ENCODE measurements at regions not wholly inside any gene's neighbourhood (a gene's known extent, or its start where the extent isn't known, plus 50 kb on each side); places are given as distances from the start of the nearest gene placed in this dataset.

- no peak overlapping the region for H3K4me3 ChIP-seq (ENCODE audit: low read length)
- no peak for ATAC-seq
- peaks cover 0 to 4% (median 0%) of the 10 kb centered on the region in 7 donors for H3K4me1 Mint-ChIP-seq
- no peak overlapping the region for H3K27ac Mint-ChIP-seq
- CTCF ChIA-PET, result no interaction called here
- POLR2A ChIA-PET, result no interaction called here
- no peak overlapping the region for H3K27ac ChIP-seq (ENCODE audit: low read depth, low read length)
- no peaks in the 10 kb centered on the region for H3K27me3 ChIP-seq (ENCODE audit: control insufficient read depth in 2 of 2, insufficient read depth in 2 of 2, low read length in 2 of 2)
- peaks cover 0 to 5% (median 0%) of the 10 kb centered on the region in 5 donors for H3K36me3 Mint-ChIP-seq
- H3K4me3 Mint-ChIP-seq, result no peak overlapping the region
- no peak for DNase-seq
- intact Hi-C loops (cut with micrococcal nuclease), result no loop called here
- H3K27me3 Mint-ChIP-seq, result peaks cover 4 to 56% (median 40%) of the 10 kb centered on the region in 5 donors
- peaks cover 0 to 3% (median 0%) of the 10 kb centered on the region in 11 donors for H3K9me3 Mint-ChIP-seq
- H3K36me3 ChIP-seq (ENCODE audit: control insufficient read depth in 2 of 3, insufficient read depth in 3 of 3, low read length in 3 of 3), result no peaks in the 10 kb centered on the region
- H3K9me3 ChIP-seq (ENCODE audit: control insufficient read depth in 2 of 3, low read length in 3 of 3), result no peaks in the 10 kb centered on the region
- no peaks in the 10 kb centered on the region for H3K4me1 ChIP-seq (ENCODE audit: control insufficient read depth in 2 of 2, insufficient read depth in 2 of 2, low read length in 2 of 2)
These were observed 134.7 kb downstream of the RBFOX3 start for GRCh38 chr17:79476074-79476652.

DNA sequence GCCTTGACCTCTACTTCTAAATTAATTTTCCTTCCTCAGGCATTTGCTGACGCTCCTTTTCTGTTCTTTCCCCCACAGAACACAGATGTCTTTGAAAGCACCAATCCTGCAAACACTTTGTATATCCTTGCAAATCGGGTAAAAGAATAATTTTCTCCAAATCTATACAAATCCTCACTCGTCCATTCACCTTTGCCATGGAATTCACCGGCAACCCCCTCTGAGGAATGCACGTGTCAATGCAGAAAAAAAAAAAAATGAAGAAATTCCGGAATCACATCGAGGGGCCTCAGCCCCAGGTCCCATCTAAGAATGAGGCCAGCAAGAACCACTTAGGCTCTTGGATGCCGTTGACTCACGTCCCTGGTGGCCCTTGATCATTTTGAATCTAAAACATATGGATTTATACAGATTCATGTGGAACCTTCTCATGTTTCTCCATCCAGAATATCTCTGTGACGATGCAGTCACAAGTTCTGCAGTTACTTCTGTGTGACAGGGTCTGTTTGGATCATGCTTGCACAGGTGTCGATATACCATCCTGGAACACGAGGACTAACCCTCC lies 136.9 kb downstream of the RBFOX3 start:
- ChIA-PET CTCF (no interaction called here), POLR2A (no interaction called here)
- Histone ChIP-seq H3K36me3 (ENCODE audit: control insufficient read depth in 2 of 3, insufficient read depth in 3 of 3, low read length in 3 of 3) (no peaks in the 10 kb centered on the region), H3K9me3 (ENCODE audit: control insufficient read depth in 2 of 3, low read length in 3 of 3) (no peaks in the 10 kb centered on the region), H3K4me3 (ENCODE audit: low read length) (no peak overlapping the region), H3K4me1 (ENCODE audit: control insufficient read depth in 2 of 2, insufficient read depth in 2 of 2, low read length in 2 of 2) (no peaks in the 10 kb centered on the region), H3K27ac (ENCODE audit: low read depth, low read length) (no peak overlapping the region), H3K27me3 (ENCODE audit: control insufficient read depth in 2 of 2, insufficient read depth in 2 of 2, low read length in 2 of 2) (no peaks in the 10 kb centered on the region)
- intact Hi-C loops (cut with micrococcal nuclease), result no loop called here
- Mint-ChIP-seq H3K36me3 (peaks cover 0 to 5% (median 0%) of the 10 kb centered on the region in 5 donors), H3K27me3 (peaks cover 4 to 42% (median 31%) of the 10 kb centered on the region in 5 donors), H3K4me3 (no peak overlapping the region), H3K27ac (no peak overlapping the region), H3K4me1 (peaks cover 0 to 4% (median 0%) of the 10 kb centered on the region in 7 donors), H3K9me3 (peaks cover 0 to 3% (median 0%) of the 10 kb centered on the region in 11 donors)
- ATAC-seq (no peak), DNase-seq (no peak)

- POLR2A ChIA-PET, result no interaction called here
- intact Hi-C loops (cut with micrococcal nuclease), result no loop called here
These were observed 137.6 kb downstream of the RBFOX3 start for GRCh38 chr17:79473111-79473875.

GRCh38 chr17:79470754-79471153 lies 140.1 kb downstream of the RBFOX3 start:
- peaks cover 0 to 1% (median 0%) of the 10 kb centered on the region in 11 donors for H3K9me3 Mint-ChIP-seq
- intact Hi-C loops (cut with micrococcal nuclease), result no loop called here
- peaks cover 0 to 5% (median 0%) of the 10 kb centered on the region in 5 donors for H3K36me3 Mint-ChIP-seq
- H3K27me3 ChIP-seq (ENCODE audit: control insufficient read depth in 2 of 2, insufficient read depth in 2 of 2, low read length in 2 of 2), result peaks cover 0 to 3% of the 10 kb centered on the region in 2 donors
- no peak overlapping the region for H3K4me3 Mint-ChIP-seq
- peaks cover 0 to 4% (median 0%) of the 10 kb centered on the region in 7 donors for H3K4me1 Mint-ChIP-seq
- H3K27ac ChIP-seq (ENCODE audit: low read depth, low read length), result no peak overlapping the region
- no peak overlapping the region for H3K4me3 ChIP-seq (ENCODE audit: low read length)
- no peaks in the 10 kb centered on the region for H3K9me3 ChIP-seq (ENCODE audit: control insufficient read depth in 2 of 3, low read length in 3 of 3)
- ATAC-seq (no peak), DNase-seq (no peak)
- CTCF ChIA-PET, result no interaction called here
- POLR2A ChIA-PET, result no interaction called here
- H3K4me1 ChIP-seq (ENCODE audit: control insufficient read depth in 2 of 2, insufficient read depth in 2 of 2, low read length in 2 of 2), result no peaks in the 10 kb centered on the region
- no peak overlapping the region for H3K27ac Mint-ChIP-seq
- peaks cover 0 to 41% (median 22%) of the 10 kb centered on the region in 5 donors for H3K27me3 Mint-ChIP-seq
- H3K36me3 ChIP-seq (ENCODE audit: control insufficient read depth in 2 of 3, insufficient read depth in 3 of 3, low read length in 3 of 3), result no peaks in the 10 kb centered on the region

More at GRCh38 chr17:79473111-79473875, 137.6 kb downstream of the RBFOX3 start:
- CTCF ChIA-PET, result no interaction called here
- H3K27ac Mint-ChIP-seq, result no peak overlapping the region
- DNase-seq (no peak), ATAC-seq (no peak)
- peaks cover 0 to under 1% of the 10 kb centered on the region in 2 donors for H3K27me3 ChIP-seq (ENCODE audit: control insufficient read depth in 2 of 2, insufficient read depth in 2 of 2, low read length in 2 of 2)
- no peak overlapping the region for H3K4me3 ChIP-seq (ENCODE audit: low read length)
- no peaks in the 10 kb centered on the region for H3K4me1 ChIP-seq (ENCODE audit: control insufficient read depth in 2 of 2, insufficient read depth in 2 of 2, low read length in 2 of 2)
- H3K36me3 Mint-ChIP-seq, result peaks cover 0 to 5% (median 0%) of the 10 kb centered on the region in 5 donors
- H3K4me3 Mint-ChIP-seq, result no peak overlapping the region
- H3K27ac ChIP-seq (ENCODE audit: low read depth, low read length), result no peak overlapping the region
- no peaks in the 10 kb centered on the region for H3K36me3 ChIP-seq (ENCODE audit: control insufficient read depth in 2 of 3, insufficient read depth in 3 of 3, low read length in 3 of 3)
- peaks cover 4 to 42% (median 31%) of the 10 kb centered on the region in 5 donors for H3K27me3 Mint-ChIP-seq
- no peaks in the 10 kb centered on the region for H3K9me3 ChIP-seq (ENCODE audit: control insufficient read depth in 2 of 3, low read length in 3 of 3)
- H3K9me3 Mint-ChIP-seq, result peaks cover 0 to 3% (median 0%) of the 10 kb centered on the region in 11 donors
- peaks cover 0 to 4% (median 0%) of the 10 kb centered on the region in 7 donors for H3K4me1 Mint-ChIP-seq

DNA sequence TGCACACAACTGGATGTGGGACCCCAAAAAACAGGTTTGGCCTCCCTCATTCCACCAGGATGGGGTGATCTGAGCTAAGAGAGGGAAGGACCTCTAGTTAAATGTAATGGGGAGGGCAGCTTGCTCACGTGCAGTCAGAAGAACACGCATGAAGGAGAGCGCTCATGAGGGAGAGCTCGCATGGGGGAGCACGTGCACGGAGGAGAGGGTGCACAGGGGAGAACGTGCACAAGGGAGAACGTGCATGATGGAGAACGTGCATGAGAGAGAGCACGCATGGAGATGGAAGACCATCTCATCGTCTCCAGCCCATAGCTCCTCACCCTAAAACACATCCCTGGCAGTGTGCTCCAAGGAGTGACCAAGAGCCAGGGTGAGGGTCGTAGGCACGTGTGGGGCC lies 141.2 kb downstream of the RBFOX3 start:
- H3K9me3 Mint-ChIP-seq, result peaks cover 0 to 1% (median 0%) of the 10 kb centered on the region in 11 donors
- CTCF ChIA-PET, result no interaction called here
- no peak for ATAC-seq
- intact Hi-C loops (cut with micrococcal nuclease), result no loop called here
- H3K4me3 Mint-ChIP-seq, result no peak overlapping the region
- POLR2A ChIA-PET, result no interaction called here
- no peak overlapping the region for H3K27ac Mint-ChIP-seq
- Histone ChIP-seq H3K4me1 (ENCODE audit: control insufficient read depth in 2 of 2, insufficient read depth in 2 of 2, low read length in 2 of 2) (no peaks in the 10 kb centered on the region), H3K36me3 (ENCODE audit: control insufficient read depth in 2 of 3, insufficient read depth in 3 of 3, low read length in 3 of 3) (no peaks in the 10 kb centered on the region), H3K27ac (ENCODE audit: low read depth, low read length) (no peak overlapping the region), H3K27me3 (ENCODE audit: control insufficient read depth in 2 of 2, insufficient read depth in 2 of 2, low read length in 2 of 2) (peaks cover 0 to 3% of the 10 kb centered on the region in 2 donors), H3K9me3 (ENCODE audit: control insufficient read depth in 2 of 3, low read length in 3 of 3) (no peaks in the 10 kb centered on the region), H3K4me3 (ENCODE audit: low read length) (no peak overlapping the region)
- no peak for DNase-seq
- H3K36me3 Mint-ChIP-seq, result no peaks in the 10 kb centered on the region
- peaks cover 0 to 4% (median 0%) of the 10 kb centered on the region in 7 donors for H3K4me1 Mint-ChIP-seq
- peaks cover 0 to 40% (median 13%) of the 10 kb centered on the region in 5 donors for H3K27me3 Mint-ChIP-seq

GRCh38 chr17:79468183-79468944 lies 142.5 kb downstream of the RBFOX3 start:
- peaks cover 0 to 27% (median 4%) of the 10 kb centered on the region in 5 donors for H3K27me3 Mint-ChIP-seq
- Histone ChIP-seq H3K27me3 (ENCODE audit: control insufficient read depth in 2 of 2, insufficient read depth in 2 of 2, low read length in 2 of 2) (peaks cover 0 to 3% of the 10 kb centered on the region in 2 donors), H3K27ac (ENCODE audit: low read depth, low read length) (no peak overlapping the region), H3K4me3 (ENCODE audit: low read length) (no peak overlapping the region), H3K4me1 (ENCODE audit: control insufficient read depth in 2 of 2, insufficient read depth in 2 of 2, low read length in 2 of 2) (no peaks in the 10 kb centered on the region), H3K9me3 (ENCODE audit: control insufficient read depth in 2 of 3, low read length in 3 of 3) (no peaks in the 10 kb centered on the region), H3K36me3 (ENCODE audit: control insufficient read depth in 2 of 3, insufficient read depth in 3 of 3, low read length in 3 of 3) (no peaks in the 10 kb centered on the region)
- no peaks in the 10 kb centered on the region for H3K36me3 Mint-ChIP-seq
- CTCF ChIA-PET, result no interaction called here
- intact Hi-C loops (cut with micrococcal nuclease), result no loop called here
- H3K4me3 Mint-ChIP-seq, result no peak overlapping the region
- H3K9me3 Mint-ChIP-seq, result no peaks in the 10 kb centered on the region
- no peak overlapping the region for H3K27ac Mint-ChIP-seq
- no peak for ATAC-seq
- no peaks in the 10 kb centered on the region for H3K4me1 Mint-ChIP-seq
- no peak for DNase-seq
- POLR2A ChIA-PET, result no interaction called here

Data from naive thymus-derived CD4-positive, alpha-beta T cell (primary cell).